Stomach (tissue), 4 donors: ENCODE measurements at regions not wholly inside any gene's neighbourhood (a gene's known extent, or its start where the extent isn't known, plus 50 kb on each side); places are given as distances from the start of the nearest gene placed in this dataset.

Experiments
- EP300 ChIP-seq: sonication (generic); formaldehyde crosslinking; IDR thresholded peaks from one replicate; pipeline ENCODE4 v1.6.1; 2017; ENCODE audit warnings: antibody characterized with exemption
- POLR2A ChIP-seq, 4 donors: fragments of 450-650 bp; IDR thresholded peaks; one replicate each; pipeline ENCODE4 v1.6.1; 2016; ENCODE audit warnings: antibody characterized with exemption in 4 of 4, control low read depth in 2 of 4, mild to moderate bottlenecking in 1 of 4, moderate library complexity in 1 of 4

- no peak for TF ChIP-seq EP300
- no peak for TF ChIP-seq POLR2A (IDR thresholded peaks at IDR 0.05)
Measured at GRCh38 chr12:115749071-115749841, 528.2 kb downstream of the MED13L start.
